G401 (cell line): ENCODE measurements at regions not wholly inside any gene's neighbourhood (a gene's known extent, or its start where the extent isn't known, plus 50 kb on each side); places are given as distances from the start of the nearest gene placed in this dataset.

ENCODE experiments used
- DNase-seq: peaks from one replicate; pipeline ENCODE4 v3.0.0-alpha.2; 2015; ENCODE audit warnings: low spot score
- in situ Hi-C: cut with HindIII; loops from 2 replicates; pipeline ENCODE4 v1.10.0; 2016; ENCODE audit warnings: low sequenced_read_pairs, mixed read lengths

GRCh38 chr1:223445402-223445801 is 52.2 kb downstream of the CCDC185 start:
- no peak for DNase-seq
- in situ Hi-C loops: no loop called here

GRCh38 chr1:223453902-223454301 is 60.7 kb downstream of the CCDC185 start:
- no peak for DNase-seq
- in situ Hi-C loops: no loop called here

- DNase-seq: no peak
- in situ Hi-C loops: no loop called here
These were observed 61.7 kb downstream of the CCDC185 start for GRCh38 chr1:223454959-223455358.

- DNase-seq: no peak
- in situ Hi-C loops: no loop called here
These were observed 62.3 kb downstream of the CCDC185 start for GRCh38 chr1:223455470-223455869.

GRCh38 chr1:223456747-223457146 is 63.5 kb downstream of the CCDC185 start:
- in situ Hi-C loops: no loop called here
- DNase-seq: no peak

GRCh38 chr1:223460566-223461189 is 67.5 kb downstream of the CCDC185 start:
- in situ Hi-C loops: no loop called here
- peak; percentile 54 for DNase-seq

- in situ Hi-C loops: no loop called here
- DNase-seq: no peak
These were observed 68.9 kb downstream of the CCDC185 start for GRCh38 chr1:223462047-223462630.

GRCh38 chr1:223462866-223463404 is 69.7 kb downstream of the CCDC185 start:
- in situ Hi-C loops: no loop called here
- DNase-seq: no peak

- peak; percentile 95 for DNase-seq
- in situ Hi-C loops: no loop called here
These were observed 72.9 kb downstream of the CCDC185 start for GRCh38 chr1:223466151-223466550.

- no peak for DNase-seq
- in situ Hi-C loops: no loop called here
These were observed 78.4 kb downstream of the CCDC185 start for GRCh38 chr1:223471566-223471965.

- in situ Hi-C loops: no loop called here
- no peak for DNase-seq
These were observed 78.8 kb downstream of the CCDC185 start for GRCh38 chr1:223472057-223472456.

- in situ Hi-C loops: no loop called here
- DNase-seq: no peak
These were observed 80.6 kb downstream of the CCDC185 start for GRCh38 chr1:223473601-223474344.

- in situ Hi-C loops: no loop called here
These were observed 81.6 kb downstream of the CCDC185 start for GRCh38 chr1:223474804-223475203.

GRCh38 chr1:223477456-223477855 is 84.2 kb downstream of the CCDC185 start:
- no peak for DNase-seq
- in situ Hi-C loops: no loop called here

More at GRCh38 chr1:223474804-223475203, 81.6 kb downstream of the CCDC185 start:
- DNase-seq: no peak

- no peak for DNase-seq
- in situ Hi-C loops: no loop called here
These were observed 85.4 kb downstream of the CCDC185 start for GRCh38 chr1:223478606-223479005.

- in situ Hi-C loops: no loop called here
- DNase-seq: no peak
These were observed 86.0 kb downstream of the CCDC185 start for GRCh38 chr1:223479261-223479660.

- peak; percentile 55 for DNase-seq
- in situ Hi-C loops: no loop called here
These were observed 86.7 kb downstream of the CCDC185 start for GRCh38 chr1:223479718-223480425.

- no peak for DNase-seq
- in situ Hi-C loops: no loop called here
These were observed 88.9 kb downstream of the CCDC185 start for GRCh38 chr1:223482132-223482531.

GRCh38 chr1:223482766-223483165 is 89.6 kb downstream of the CCDC185 start:
- in situ Hi-C loops: no loop called here
- DNase-seq: no peak

- no peak for DNase-seq
- in situ Hi-C loops: no loop called here
These were observed 90.3 kb downstream of the CCDC185 start for GRCh38 chr1:223483511-223483910.
